Endothelial cell of umbilical vein (primary cell): ENCODE measurements at regions not wholly inside any gene's neighbourhood (a gene's known extent, or its start where the extent isn't known, plus 50 kb on each side); places are given as distances from the start of the nearest gene placed in this dataset.

Source experiments
- BruUV-seq: library from RNA; stranded (reverse); fragments of 400-500 nt; replicated peaks from 2 replicates; lab custom pipeline; 2021; lab: Mats Ljungman, UMichigan
- CTCF ChIA-PET: fragments of 300-600, 350-600 bp; sonication (Branson Sonifier 250); formaldehyde crosslinking; loops from one replicate; lab custom pipeline; 2021; ENCODE audit warnings: antibody characterized with exemption, inconsistent platforms; lab: Charles Lee
- POLR2A ChIA-PET: fragments of 300-600, 350-600 bp; sonication (Branson Sonifier 250); formaldehyde crosslinking; loops from one replicate; lab custom pipeline; 2021; ENCODE audit warnings: antibody characterized with exemption, inconsistent platforms; lab: Charles Lee
- DNase-seq: peaks from one replicate; pipeline ENCODE4 v3.0.0-alpha.2; 2011; ENCODE audit warnings: low read depth, low spot score
- FAIRE-seq: peaks from 2 replicates; lab custom pipeline; 2011; peaks lifted over from hg19 to GRCh38; lab: Jason Lieb, UNC
- H2AFZ ChIP-seq: 2 replicates; pipeline ENCODE4 v1.6.0; 2012; ENCODE audit warnings: low read depth, low read length, control low read depth, inconsistent platforms
- H3K27ac ChIP-seq: 2 replicates; pipeline ENCODE4 v1.5.1; 2011; ENCODE audit warnings: low read depth, mild to moderate bottlenecking, control low read depth, low read length, moderate library complexity; ENCODE audit not compliant: insufficient read depth
- H3K27me3 ChIP-seq, 2 experiments: 2 replicates each; pipeline versions ENCODE4 v1.6.0 to v1.6.1; 2011; ENCODE audit warnings: low read length in 2 of 2, mixed read lengths in 1 of 2; ENCODE audit not compliant: control insufficient read depth in 2 of 2, insufficient read depth in 2 of 2
- H3K36me3 ChIP-seq, 2 experiments: 2 replicates in 1 of 2; 3 replicates in 1 of 2; pipeline ENCODE4 v1.5.1; 2011; ENCODE audit warnings: low read length in 2 of 2, mild to moderate bottlenecking in 1 of 2, moderate library complexity in 1 of 2; ENCODE audit not compliant: control insufficient read depth in 2 of 2, insufficient read depth in 2 of 2; ENCODE audit errors: extremely low read depth in 1 of 2
- H3K4me1 ChIP-seq: 3 replicates; pipeline ENCODE4 v1.5.1; 2011; ENCODE audit warnings: mild to moderate bottlenecking, low read length; ENCODE audit not compliant: control insufficient read depth, insufficient read depth; ENCODE audit errors: extremely low read depth
- H3K4me2 ChIP-seq: 2 replicates; pipeline ENCODE4 v1.6.1; 2011; ENCODE audit warnings: low read length, control low read depth, mixed read lengths; ENCODE audit not compliant: insufficient read depth
- H3K4me3 ChIP-seq, 3 experiments: fragments of 200-600 bp in 1 of 3; sonication (generic), shearing (Covaris generic) in 1 of 3; replicated peaks in 1 of 3; 2 replicates each; pipeline ENCODE4 v1.5.1; 2011 to 2016; ENCODE audit warnings: control low read depth in 3 of 3, low read length in 3 of 3, mild to moderate bottlenecking in 2 of 3, inconsistent platforms in 1 of 3, low read depth in 1 of 3, moderate library complexity in 1 of 3; ENCODE audit not compliant: insufficient read depth in 1 of 3
- H3K79me2 ChIP-seq: 2 replicates; pipeline ENCODE4 v1.6.0; 2012; ENCODE audit warnings: low read length, inconsistent platforms; ENCODE audit not compliant: control insufficient read depth, insufficient read depth
- H3K9ac ChIP-seq: replicated peaks from 2 replicates; pipeline ENCODE3; 2011; ENCODE audit warnings: low read length, control low read depth; ENCODE audit not compliant: insufficient read depth; ENCODE audit errors: extremely low read depth
- H3K9me1 ChIP-seq: replicated peaks from 3 replicates; pipeline ENCODE4 v1.6.0; 2011; ENCODE audit warnings: mild to moderate bottlenecking, low read length; ENCODE audit not compliant: control insufficient read depth, insufficient read depth; ENCODE audit errors: extremely low read depth
- H3K9me3 ChIP-seq: replicated peaks from 2 replicates; pipeline ENCODE4 v1.5.1; 2012; ENCODE audit warnings: low read length, inconsistent platforms; ENCODE audit not compliant: control insufficient read depth, insufficient read depth
- H4K20me1 ChIP-seq: replicated peaks from 2 replicates; pipeline ENCODE3; 2011; ENCODE audit warnings: mild to moderate bottlenecking, low read length; ENCODE audit not compliant: control insufficient read depth, insufficient read depth; ENCODE audit errors: extremely low read depth
- CTCF ChIP-seq, 2 donors: IDR thresholded peaks; 1 replicate in 1 of 2; 2 replicates in 1 of 2; pipeline ENCODE4 v1.5.1; 2011; ENCODE audit warnings: low read length in 2 of 2, mild to moderate bottlenecking in 2 of 2, moderate library complexity in 2 of 2, control low read depth in 1 of 2, inconsistent platforms in 1 of 2, low read depth in 1 of 2; ENCODE audit not compliant: insufficient read depth in 1 of 2; ENCODE audit errors: extremely low read depth in 1 of 2
- EZH2 ChIP-seq: IDR thresholded peaks from 2 replicates; pipeline ENCODE4 v1.6.1; 2012; ENCODE audit warnings: borderline replicate concordance, low read depth, mild to moderate bottlenecking, moderate library complexity, low read length, inconsistent platforms; ENCODE audit not compliant: severe bottlenecking
- FOS ChIP-seq: IDR thresholded peaks from 2 replicates; pipeline ENCODE4 v1.6.1; 2011; ENCODE audit warnings: mild to moderate bottlenecking, low read length, moderate library complexity, borderline replicate concordance; ENCODE audit not compliant: insufficient read depth
- GATA2 ChIP-seq: IDR thresholded peaks from 2 replicates; pipeline ENCODE4 v1.7.0; 2011; ENCODE audit warnings: low read depth, mild to moderate bottlenecking, moderate library complexity, mixed read lengths, low read length; ENCODE audit not compliant: insufficient read length, insufficient read depth
- JUN ChIP-seq: IDR thresholded peaks from 2 replicates; pipeline ENCODE4 v1.6.1; 2011; ENCODE audit warnings: borderline replicate concordance, low read depth; ENCODE audit not compliant: insufficient read length, insufficient read depth
- MAX ChIP-seq: IDR thresholded peaks from 2 replicates; pipeline ENCODE4 v1.6.1; 2011; ENCODE audit not compliant: insufficient read depth, insufficient read length
- MYC ChIP-seq: IDR thresholded peaks from one replicate; pipeline ENCODE4 v1.6.1; 2011; ENCODE audit warnings: mild to moderate bottlenecking, low read depth, low read length
- POLR2A ChIP-seq: IDR thresholded peaks from 2 replicates; pipeline ENCODE4 v1.6.1; 2012; ENCODE audit warnings: low read depth, mild to moderate bottlenecking, control low read depth, low read length
- POLR2AphosphoS5 ChIP-seq: IDR thresholded peaks from 2 replicates; pipeline ENCODE4 v1.6.1; 2012; ENCODE audit warnings: low read depth, mild to moderate bottlenecking, control low read depth, low read length, moderate library complexity; ENCODE audit not compliant: insufficient read depth
- dilution Hi-C: fragments of 300-500 bp; cut with MboI; formaldehyde crosslinking; loops from one replicate; pipeline ENCODE4 v1.15.0; 2019; ENCODE audit warnings: low sequenced_read_pairs; ENCODE audit not compliant: extremely low pct_ligation_motif_present
- intact Hi-C: fragments of 100-400 bp; cut with micrococcal nuclease; formaldehyde crosslinking; loops from one replicate; pipeline ENCODE4 v1.10.0; 2022

- no peak for TF ChIP-seq GATA2
- DNase-seq (no peak), FAIRE-seq (no peak)
- Histone ChIP-seq H3K4me2 (no peak overlapping the region), H3K4me1 (no peaks in the 10 kb centered on the region), H3K9me1 (no peaks in the 10 kb centered on the region), H3K36me3 (no peaks in the 10 kb centered on the region), H3K79me2 (no peaks in the 10 kb centered on the region), H2AFZ (no peak overlapping the region), H3K9me3 (no peaks in the 10 kb centered on the region), H3K27me3 (no peaks in the 10 kb centered on the region), H3K4me3 (no peak overlapping the region), H3K27ac (no peak overlapping the region), H4K20me1 (no peaks in the 10 kb centered on the region), H3K9ac (no peak overlapping the region)
- no TSS peak for BruUV-seq
- dilution Hi-C loops (no loop called here), intact Hi-C loops (no loop called here)
- ChIA-PET CTCF (interaction anchor here (0.8 to 1.5 kb wide), 5 partner anchors 9 to 598 kb away, joined by 3 to 10 read pairs (median 3); no protein-coding TSS in a partner anchor), POLR2A (no interaction called here)
These were observed 232.1 kb upstream of the CDIN1 start for GRCh38 chr15:36347272-36347858.

GRCh38 chr15:36356466-36356865 is 223.0 kb upstream of the CDIN1 start:
- H3K4me3 ChIP-seq = no peak overlapping the region

More at GRCh38 chr15:36356466-36356865, 223.0 kb upstream of the CDIN1 start:
- H2AFZ ChIP-seq = no peak overlapping the region
- no peak overlapping the region for H3K9ac ChIP-seq
- H3K9me1 ChIP-seq = no peaks in the 10 kb centered on the region
- H3K9me3 ChIP-seq = no peaks in the 10 kb centered on the region
- H3K4me1 ChIP-seq = no peaks in the 10 kb centered on the region
- no TSS peak for BruUV-seq
- H3K27ac ChIP-seq = no peak overlapping the region
- no peaks in the 10 kb centered on the region for H4K20me1 ChIP-seq
- no peak for DNase-seq
- FAIRE-seq = no peak
- ChIA-PET POLR2A (no interaction called here), CTCF (interaction anchor here (1.4 to 2.2 kb wide), 2 partner anchors 11 to 35 kb away, joined by 3 to 10 read pairs; no protein-coding TSS in a partner anchor)
- dilution Hi-C loops (no loop called here), intact Hi-C loops (no loop called here)
- H3K79me2 ChIP-seq = no peaks in the 10 kb centered on the region
- no peaks in the 10 kb centered on the region for H3K36me3 ChIP-seq
- no peaks in the 10 kb centered on the region for H3K27me3 ChIP-seq
- no peak overlapping the region for H3K4me2 ChIP-seq
- no peak for TF ChIP-seq POLR2A
- no peak for TF ChIP-seq JUN
- no peak for TF ChIP-seq MYC
- no peak for TF ChIP-seq MAX
- TF ChIP-seq POLR2AphosphoS5 = no peak
- TF ChIP-seq EZH2 = no peak
- no peak for TF ChIP-seq CTCF (IDR thresholded peaks at IDR 0.05; ENCODE audit: extremely low read depth in 1 of 2, insufficient read depth in 1 of 2, low read depth in 1 of 2, low read length in 2 of 2)
- TF ChIP-seq FOS = no peak
- no peak for TF ChIP-seq GATA2
